ENCODE measurements at regions not wholly inside any gene's neighbourhood (a gene's known extent, or its start where the extent isn't known, plus 50 kb on each side); places are given as distances from the start of the nearest gene placed in this dataset.

GRCh38 chr2:9702604-9703084 is 71.8 kb upstream of the YWHAQ start:
- FAIRE-seq: no peak
- no peak for TF ChIP-seq POLR2A (IDR thresholded peaks at IDR 0.05; ENCODE audit: low read depth, low read length)
- DNase-seq (ENCODE audit: insufficient read length, low spot score): no peak

GRCh38 chr2:9703085-9703678 is 72.4 kb upstream of the YWHAQ start:
- DNase-seq (ENCODE audit: insufficient read length, low spot score) (peak; percentile 77), FAIRE-seq (peak; percentile 78)
- no peak for TF ChIP-seq POLR2A (IDR thresholded peaks at IDR 0.05; ENCODE audit: low read depth, low read length)

GRCh38 chr2:9703701-9704221 is 73.0 kb upstream of the YWHAQ start:
- peak; percentile 91 for DNase-seq (ENCODE audit: insufficient read length, low spot score)
- no peak for TF ChIP-seq POLR2A (IDR thresholded peaks at IDR 0.05; ENCODE audit: low read depth, low read length)
- FAIRE-seq: peak; percentile 75

- FAIRE-seq (no peak), DNase-seq (ENCODE audit: insufficient read length, low spot score) (no peak)
- no peak for TF ChIP-seq POLR2A (IDR thresholded peaks at IDR 0.05; ENCODE audit: low read depth, low read length)
Measured at GRCh38 chr2:9704600-9704999, 73.8 kb upstream of the YWHAQ start.

- no peak for DNase-seq (ENCODE audit: insufficient read length, low spot score)
- no peak for FAIRE-seq
- no peak for TF ChIP-seq POLR2A (IDR thresholded peaks at IDR 0.05; ENCODE audit: low read depth, low read length)
Measured at GRCh38 chr2:9705196-9705595, 74.4 kb upstream of the YWHAQ start.

GRCh38 chr2:9707008-9707407 is 76.2 kb upstream of the YWHAQ start:
- TF ChIP-seq POLR2A (IDR thresholded peaks at IDR 0.05; ENCODE audit: low read depth, low read length): no peak
- FAIRE-seq (no peak), DNase-seq (ENCODE audit: insufficient read length, low spot score) (no peak)

GRCh38 chr2:9707611-9708160 is 76.9 kb upstream of the YWHAQ start:
- FAIRE-seq (no peak), DNase-seq (ENCODE audit: insufficient read length, low spot score) (no peak)
- no peak for TF ChIP-seq POLR2A (IDR thresholded peaks at IDR 0.05; ENCODE audit: low read depth, low read length)

GRCh38 chr2:9708683-9709538 is 78.1 kb upstream of the YWHAQ start:
- no peak for DNase-seq (ENCODE audit: insufficient read length, low spot score)
- TF ChIP-seq POLR2A (IDR thresholded peaks at IDR 0.05; ENCODE audit: low read depth, low read length): no peak
- no peak for FAIRE-seq

- no peak for FAIRE-seq
- no peak for TF ChIP-seq POLR2A (IDR thresholded peaks at IDR 0.05; ENCODE audit: low read depth, low read length)
- DNase-seq (ENCODE audit: insufficient read length, low spot score): no peak
Measured at GRCh38 chr2:9709539-9710285, 78.9 kb upstream of the YWHAQ start.

GRCh38 chr2:9710311-9710710 is 79.5 kb upstream of the YWHAQ start:
- TF ChIP-seq POLR2A (IDR thresholded peaks at IDR 0.05; ENCODE audit: low read depth, low read length): no peak
- DNase-seq (ENCODE audit: insufficient read length, low spot score) (no peak), FAIRE-seq (no peak)

GRCh38 chr2:9712263-9712662 is 81.5 kb upstream of the YWHAQ start:
- TF ChIP-seq POLR2A (IDR thresholded peaks at IDR 0.05; ENCODE audit: low read depth, low read length): no peak
- no peak for DNase-seq (ENCODE audit: insufficient read length, low spot score)
- FAIRE-seq: no peak

GRCh38 chr2:9714630-9715214 is 83.9 kb upstream of the YWHAQ start:
- FAIRE-seq (no peak), DNase-seq (ENCODE audit: insufficient read length, low spot score) (no peak)
- no peak for TF ChIP-seq POLR2A (IDR thresholded peaks at IDR 0.05; ENCODE audit: low read depth, low read length)

GRCh38 chr2:9715238-9715637 is 84.4 kb upstream of the YWHAQ start:
- no peak for DNase-seq (ENCODE audit: insufficient read length, low spot score)
- FAIRE-seq: no peak
- TF ChIP-seq POLR2A (IDR thresholded peaks at IDR 0.05; ENCODE audit: low read depth, low read length): no peak
